T-cell (primary cell): ENCODE measurements at regions not wholly inside any gene's neighbourhood (a gene's known extent, or its start where the extent isn't known, plus 50 kb on each side); places are given as distances from the start of the nearest gene placed in this dataset.

ENCODE experiments used
- ATAC-seq, 4 experiments: fragments of 200-7000 bp in 3 of 4; fragments of 150-1000 bp in 1 of 4; cut with Tn5 transposase; replicated peaks in 1 of 4; 1 replicate in 3 of 4; 2 replicates in 1 of 4; pipeline ENCODE4 v1.10.0; 2021; ENCODE audit warnings: moderate library complexity in 3 of 4, mild to moderate bottlenecking in 2 of 4, moderate number of reproducible peaks in 1 of 4
- CTCF ChIA-PET, 2 donors: fragments of 300-600 bp; sonication (Branson Sonifier 250); formaldehyde crosslinking; loops; one replicate each; lab custom pipeline; 2022; ENCODE audit warnings: antibody characterized with exemption in 2 of 2; lab: Charles Lee
- POLR2A ChIA-PET, 2 donors: fragments of 300-600 bp; sonication (Branson Sonifier 250); formaldehyde crosslinking; loops; one replicate each; lab custom pipeline; 2022; ENCODE audit warnings: antibody characterized with exemption in 2 of 2; lab: Charles Lee
- DNase-seq, 35 experiments: peaks; one replicate each; pipeline versions ENCODE4 v3.0.0 to v3.0.0-alpha.2; 2013 to 2023
- H3K27ac ChIP-seq: one replicate; pipeline ENCODE4 v1.5.1; 2013; ENCODE audit warnings: low read length
- H3K27me3 ChIP-seq, 2 experiments: replicated peaks in 1 of 2; 1 replicate in 1 of 2; 2 replicates in 1 of 2; pipeline versions ENCODE4 v1.6.1 to v1.7.0; 2013; ENCODE audit warnings: low read length in 1 of 2, mixed read lengths in 1 of 2; ENCODE audit not compliant: control insufficient read depth in 2 of 2, insufficient read depth in 2 of 2; ENCODE audit errors: extremely low read depth in 1 of 2
- H3K36me3 ChIP-seq, 2 donors: 1 replicate in 1 of 2; 2 replicates in 1 of 2; pipeline versions ENCODE4 v1.6.1 to v1.7.0; 2013; ENCODE audit warnings: low read length in 1 of 2; ENCODE audit not compliant: control insufficient read depth in 2 of 2, insufficient read depth in 1 of 2; ENCODE audit errors: extremely low read depth in 1 of 2
- H3K4me1 ChIP-seq, 2 experiments: 1 replicate in 1 of 2; 2 replicates in 1 of 2; pipeline versions ENCODE4 v1.6.1 to v1.7.0; 2013; ENCODE audit warnings: low read length in 2 of 2, mixed read lengths in 1 of 2; ENCODE audit not compliant: insufficient read depth in 2 of 2, control insufficient read depth in 1 of 2; ENCODE audit errors: extremely low read depth in 1 of 2
- H3K4me3 ChIP-seq, 2 donors: 1 replicate in 1 of 2; 2 replicates in 1 of 2; pipeline versions ENCODE4 v1.5.1 to v1.7.0; 2013; ENCODE audit warnings: mild to moderate bottlenecking in 2 of 2, low read length in 1 of 2, moderate library complexity in 1 of 2; ENCODE audit not compliant: control insufficient read depth in 1 of 2; ENCODE audit errors: extremely low read depth in 1 of 2
- H3K9me3 ChIP-seq: 2 replicates; pipeline ENCODE4 v1.7.0; 2013
- H3K27ac Mint-ChIP-seq, 2 donors: one replicate each; pipeline ENCODE4 v1.8.0; 2020 to 2021; ENCODE audit warnings: mild to moderate bottlenecking in 2 of 2, mixed read lengths in 2 of 2
- H3K27me3 Mint-ChIP-seq, 2 donors: one replicate each; pipeline ENCODE4 v1.8.0; 2021 to 2022; ENCODE audit warnings: mixed read lengths in 2 of 2
- H3K36me3 Mint-ChIP-seq: one replicate; pipeline ENCODE4 v1.8.0; 2021; ENCODE audit warnings: mixed read lengths
- H3K4me1 Mint-ChIP-seq, 3 donors: one replicate each; pipeline ENCODE4 v1.8.0; 2020 to 2022; ENCODE audit warnings: mixed read lengths in 3 of 3, mild to moderate bottlenecking in 1 of 3
- H3K4me3 Mint-ChIP-seq, 3 donors: one replicate each; pipeline ENCODE4 v1.8.0; 2020 to 2022; ENCODE audit warnings: mild to moderate bottlenecking in 3 of 3, mixed read lengths in 3 of 3, moderate library complexity in 3 of 3
- H3K9me3 Mint-ChIP-seq, 3 donors: one replicate each; pipeline ENCODE4 v1.8.0; 2020 to 2022; ENCODE audit warnings: mixed read lengths in 3 of 3
- WGBS: methylation state at CpG from one replicate; pipeline ENCODE4 v1.1.5; 2013; ENCODE audit warnings: missing lambda C conversion rate; ENCODE audit not compliant: insufficient coverage; 5-methylcytosine and 5-hydroxymethylcytosine counted together

DNA sequence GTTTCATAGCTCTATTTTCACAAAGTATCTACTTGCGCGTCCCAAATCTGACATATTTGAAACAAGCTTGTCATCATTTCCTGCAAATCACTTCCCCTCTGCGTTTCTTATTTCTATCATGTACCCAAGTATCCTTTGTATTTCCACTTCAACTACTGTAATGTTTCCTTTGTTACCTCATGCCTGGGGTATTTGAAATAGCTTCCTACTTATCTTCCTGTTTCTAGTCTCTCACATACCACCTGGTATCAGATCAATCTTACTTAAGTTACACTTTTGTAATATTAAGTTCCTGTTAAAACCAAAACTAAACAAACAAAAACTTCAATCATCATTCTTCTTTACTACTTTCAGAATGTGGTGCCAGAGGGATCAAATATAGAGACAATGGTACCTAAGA, 93.6 kb upstream of the SMAD1 start:
- no peak overlapping the region for H3K27ac ChIP-seq
- Mint-ChIP-seq H3K27me3 (peaks cover 25 to 30% of the 10 kb centered on the region in 2 donors), H3K4me3 (no peak overlapping the region), H3K27ac (no peak overlapping the region), H3K4me1 (peaks cover 0 to 8% (median 2%) of the 10 kb centered on the region in 3 donors), H3K9me3 (peaks cover 3 to 18% (median 5%) of the 10 kb centered on the region in 3 donors), H3K36me3 (no peaks in the 10 kb centered on the region)
- 10% methylated on average over 3 of the region's 3 CpGs for WGBS
- H3K27me3 ChIP-seq: no peaks in the 10 kb centered on the region
- H3K4me1 ChIP-seq: no peaks in the 10 kb centered on the region
- H3K9me3 ChIP-seq: no peaks in the 10 kb centered on the region
- ChIA-PET CTCF (no interaction called here), POLR2A (no interaction called here)
- no peaks in the 10 kb centered on the region for H3K36me3 ChIP-seq
- no peak for ATAC-seq
- DNase-seq: no peak
- no peak overlapping the region for H3K4me3 ChIP-seq

DNA sequence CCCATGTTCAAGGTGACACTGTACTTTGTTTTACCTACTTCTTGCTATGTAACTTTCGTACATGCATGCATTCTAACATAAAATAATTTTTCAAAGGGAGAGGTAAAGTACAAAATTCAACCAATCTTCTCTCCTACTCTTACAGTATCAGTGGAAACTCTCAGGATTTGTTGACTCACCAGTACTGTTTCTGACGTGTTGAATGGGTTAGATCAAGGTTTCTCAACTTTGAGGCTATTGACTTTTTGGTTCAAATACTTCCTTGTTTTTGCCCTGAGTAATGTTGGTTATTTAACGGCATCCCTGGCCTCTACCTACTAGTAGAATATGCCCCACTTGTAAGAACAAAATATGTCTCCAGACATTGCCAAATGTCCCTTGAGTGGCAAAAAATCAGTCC, 94.6 kb upstream of the SMAD1 start:
- CTCF ChIA-PET: no interaction called here
- DNase-seq (no peak), ATAC-seq (no peak)
- 60% methylated on average over 1 of the region's 3 CpGs for WGBS
- Mint-ChIP-seq H3K27me3 (peaks cover 25 to 30% of the 10 kb centered on the region in 2 donors), H3K27ac (no peak overlapping the region), H3K4me1 (peaks cover 0 to 8% (median 2%) of the 10 kb centered on the region in 3 donors), H3K4me3 (no peak overlapping the region), H3K9me3 (peaks cover 3 to 18% (median 5%) of the 10 kb centered on the region in 3 donors), H3K36me3 (no peaks in the 10 kb centered on the region)
- Histone ChIP-seq H3K36me3 (no peaks in the 10 kb centered on the region), H3K4me1 (no peaks in the 10 kb centered on the region), H3K4me3 (no peak overlapping the region), H3K9me3 (no peaks in the 10 kb centered on the region), H3K27ac (no peak overlapping the region), H3K27me3 (no peaks in the 10 kb centered on the region)
- POLR2A ChIA-PET: no interaction called here

DNA sequence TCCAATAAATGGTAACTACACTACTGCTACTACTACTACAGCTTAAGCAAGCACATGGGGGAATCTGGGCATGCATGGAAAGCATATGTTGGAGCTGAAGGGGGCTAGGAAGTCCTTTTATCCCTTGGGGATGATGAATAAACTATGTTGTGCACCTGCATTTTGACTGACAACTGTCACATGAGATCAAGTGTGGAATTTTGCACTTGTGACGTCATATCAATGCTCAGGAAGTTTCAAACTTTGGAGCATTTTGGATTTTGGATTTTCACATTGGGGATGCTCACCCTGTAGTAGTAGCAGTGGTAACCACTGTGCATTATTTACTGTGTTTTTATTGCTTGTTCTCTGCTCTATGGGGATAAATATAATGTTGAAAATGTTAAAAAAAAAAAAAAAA, 100.5 kb upstream of the SMAD1 start:
- 69% methylated on average over 1 of the region's 1 CpG for WGBS
- no peak overlapping the region for H3K4me3 ChIP-seq
- no peaks in the 10 kb centered on the region for H3K4me1 Mint-ChIP-seq
- ATAC-seq: no peak
- H3K27me3 Mint-ChIP-seq: peaks cover 6% of the 10 kb centered on the region in 2 donors
- H3K36me3 ChIP-seq: no peaks in the 10 kb centered on the region
- H3K4me1 ChIP-seq: no peaks in the 10 kb centered on the region
- no peak for DNase-seq
- no peaks in the 10 kb centered on the region for H3K27me3 ChIP-seq
- POLR2A ChIA-PET: no interaction called here
- H3K27ac Mint-ChIP-seq: no peak overlapping the region
- H3K4me3 Mint-ChIP-seq: no peak overlapping the region
- peaks cover 3 to 18% (median 5%) of the 10 kb centered on the region in 3 donors for H3K9me3 Mint-ChIP-seq
- no peaks in the 10 kb centered on the region for H3K36me3 Mint-ChIP-seq
- no peaks in the 10 kb centered on the region for H3K9me3 ChIP-seq
- CTCF ChIA-PET: no interaction called here
- H3K27ac ChIP-seq: no peak overlapping the region

DNA sequence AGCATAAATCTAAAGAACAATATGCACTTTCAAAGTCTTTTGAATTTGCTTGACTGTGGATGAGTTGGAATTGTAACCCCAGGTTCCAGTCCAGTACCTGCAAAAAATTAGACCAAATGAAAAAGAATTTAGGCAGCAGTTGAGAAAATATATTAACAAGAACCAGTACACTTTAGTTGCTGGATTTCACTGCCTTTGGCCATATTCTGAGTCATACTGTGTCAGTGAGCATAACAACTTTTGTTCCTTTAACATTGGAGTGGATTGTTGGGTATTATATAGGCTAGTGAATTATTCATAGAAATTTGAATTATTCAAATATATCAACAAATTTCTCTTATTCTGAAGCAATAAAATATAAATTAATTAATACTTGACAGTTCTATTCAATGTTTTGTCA, 101.5 kb upstream of the SMAD1 start:
- Histone ChIP-seq H3K27me3 (no peaks in the 10 kb centered on the region), H3K4me1 (no peaks in the 10 kb centered on the region), H3K4me3 (no peak overlapping the region), H3K27ac (no peak overlapping the region), H3K9me3 (no peaks in the 10 kb centered on the region), H3K36me3 (no peaks in the 10 kb centered on the region)
- ChIA-PET CTCF (no interaction called here), POLR2A (no interaction called here)
- Mint-ChIP-seq H3K9me3 (peaks cover 0 to 15% (median 7%) of the 10 kb centered on the region in 3 donors), H3K27ac (no peak overlapping the region), H3K4me1 (no peaks in the 10 kb centered on the region), H3K4me3 (no peak overlapping the region), H3K27me3 (peaks cover 4 to 12% of the 10 kb centered on the region in 2 donors), H3K36me3 (no peaks in the 10 kb centered on the region)
- DNase-seq: no peak
- ATAC-seq: no peak

DNA sequence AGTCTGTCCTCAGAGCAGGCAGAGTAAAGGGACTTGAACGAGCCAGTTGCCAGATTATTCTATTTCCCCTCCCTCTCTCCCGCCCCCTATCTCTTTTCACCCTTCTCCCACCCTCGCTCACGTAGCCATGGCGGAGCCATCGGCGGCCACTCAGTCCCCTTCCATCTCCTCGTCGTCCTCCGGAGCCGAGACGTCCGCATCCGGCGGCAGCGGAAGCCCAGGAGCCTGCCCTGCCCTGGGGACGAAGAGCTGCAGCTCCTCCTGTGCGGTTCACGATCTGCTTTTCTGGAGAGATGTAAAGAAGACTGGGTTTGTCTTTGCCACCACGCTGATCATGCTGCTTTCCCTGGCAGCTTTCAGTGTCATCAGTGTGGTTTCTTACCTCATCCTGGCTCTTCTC, 106.2 kb upstream of the SMAD1 start:
- H3K27me3 Mint-ChIP-seq: peaks cover 0 to 12% of the 10 kb centered on the region in 2 donors
- ChIA-PET POLR2A (no interaction called here), CTCF (no interaction called here)
- ATAC-seq (no peak), DNase-seq (no peak)
- H3K4me1 ChIP-seq: no peaks in the 10 kb centered on the region
- no peaks in the 10 kb centered on the region for H3K9me3 ChIP-seq
- H3K9me3 Mint-ChIP-seq: peaks cover 0 to 5% (median 0%) of the 10 kb centered on the region in 3 donors
- no peak overlapping the region for H3K4me3 ChIP-seq
- H3K4me1 Mint-ChIP-seq: no peaks in the 10 kb centered on the region
- no peaks in the 10 kb centered on the region for H3K27me3 ChIP-seq
- no peaks in the 10 kb centered on the region for H3K36me3 ChIP-seq
- no peak overlapping the region for H3K4me3 Mint-ChIP-seq
- WGBS: 93% methylated on average over 11 of the region's 20 CpGs
- H3K27ac ChIP-seq: no peak overlapping the region
- H3K36me3 Mint-ChIP-seq: no peaks in the 10 kb centered on the region
- H3K27ac Mint-ChIP-seq: no peak overlapping the region

DNA sequence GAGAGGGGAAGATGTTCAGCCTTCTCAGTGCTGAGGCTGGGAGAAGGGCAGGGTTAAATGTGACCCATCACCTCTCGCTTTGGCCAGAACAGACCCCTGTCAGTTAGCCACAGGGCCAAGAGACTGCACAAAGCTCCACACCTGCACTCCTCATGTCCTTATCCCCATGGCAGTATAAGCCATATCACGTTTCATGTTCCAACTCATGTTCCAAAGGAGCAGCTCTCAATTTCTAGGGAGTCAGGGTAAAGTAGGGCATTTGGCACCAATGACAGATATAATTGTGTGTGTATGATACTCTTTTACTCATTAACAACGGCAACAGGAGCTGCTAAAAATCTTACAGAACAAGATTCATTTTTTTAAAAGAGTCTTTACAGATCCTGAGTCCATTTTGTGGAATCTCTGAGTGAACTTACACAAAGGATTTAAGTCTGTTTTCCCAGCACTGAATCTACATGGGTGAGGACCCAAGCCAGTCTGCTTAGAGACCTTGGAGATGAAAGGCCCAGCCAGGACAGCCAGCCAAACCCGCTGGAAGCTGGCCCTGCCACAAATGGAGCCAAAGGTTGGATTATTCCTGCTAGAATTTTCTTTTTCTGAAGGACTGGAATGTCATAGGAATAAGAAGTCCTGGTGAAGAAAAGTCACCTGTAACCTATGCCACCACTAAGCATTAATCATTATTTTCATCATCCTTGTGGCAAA, 129.1 kb upstream of the SMAD1 start:
- Mint-ChIP-seq H3K27ac (no peak overlapping the region), H3K4me1 (no peaks in the 10 kb centered on the region), H3K4me3 (no peak overlapping the region), H3K9me3 (no peaks in the 10 kb centered on the region), H3K36me3 (no peaks in the 10 kb centered on the region), H3K27me3 (peaks cover 16 to 19% of the 10 kb centered on the region in 2 donors)
- H3K4me1 ChIP-seq: no peaks in the 10 kb centered on the region
- no peak for DNase-seq
- H3K27me3 ChIP-seq: no peaks in the 10 kb centered on the region
- no CpG with 5 or more reads among the region's 4 CpGs for WGBS
- H3K4me3 ChIP-seq: no peak overlapping the region
- H3K36me3 ChIP-seq: no peaks in the 10 kb centered on the region
- no peaks in the 10 kb centered on the region for H3K9me3 ChIP-seq
- H3K27ac ChIP-seq: no peak overlapping the region
- ATAC-seq: no peak
- POLR2A ChIA-PET: no interaction called here
- CTCF ChIA-PET: no interaction called here

DNA sequence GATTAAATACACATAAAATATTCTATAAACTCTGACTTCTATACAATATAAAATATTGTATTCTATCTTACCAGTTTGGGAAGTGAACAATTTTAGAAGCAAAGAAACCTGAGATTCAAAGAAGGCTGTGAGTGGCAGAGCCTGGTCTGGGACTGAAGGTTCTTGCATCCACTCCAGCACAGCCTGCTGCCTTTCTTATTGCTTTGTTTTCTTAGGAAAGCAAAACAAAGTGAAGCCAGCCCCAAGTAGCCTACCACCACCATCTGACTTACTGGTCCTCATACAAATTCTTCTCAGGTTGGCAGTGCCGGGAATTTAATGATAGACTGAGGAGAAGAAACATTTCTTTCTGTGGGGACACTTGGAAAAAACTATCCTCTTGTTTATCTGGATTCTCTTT, 129.7 kb upstream of the SMAD1 start:
- Mint-ChIP-seq H3K9me3 (no peaks in the 10 kb centered on the region), H3K4me3 (no peak overlapping the region), H3K36me3 (no peaks in the 10 kb centered on the region), H3K27me3 (peaks cover 16 to 18% of the 10 kb centered on the region in 2 donors), H3K4me1 (no peaks in the 10 kb centered on the region), H3K27ac (no peak overlapping the region)
- H3K4me3 ChIP-seq: no peak overlapping the region
- H3K27ac ChIP-seq: no peak overlapping the region
- H3K27me3 ChIP-seq: peaks cover 0 to 1% of the 10 kb centered on the region in 2 experiments
- WGBS: no CpG with 5 or more reads among the region's 1 CpG
- ChIA-PET CTCF (no interaction called here), POLR2A (no interaction called here)
- H3K36me3 ChIP-seq: no peaks in the 10 kb centered on the region
- no peak for DNase-seq
- H3K9me3 ChIP-seq: no peaks in the 10 kb centered on the region
- no peaks in the 10 kb centered on the region for H3K4me1 ChIP-seq
- ATAC-seq: no peak
